Endothelial cell of umbilical vein (primary cell): ENCODE measurements at regions not wholly inside any gene's neighbourhood (a gene's known extent, or its start where the extent isn't known, plus 50 kb on each side); places are given as distances from the start of the nearest gene placed in this dataset.

Experiments
- BruUV-seq: library from RNA; stranded (reverse); fragments of 400-500 nt; replicated peaks from 2 replicates; lab custom pipeline; 2021; lab: Mats Ljungman, UMichigan
- CTCF ChIA-PET: fragments of 300-600, 350-600 bp; sonication (Branson Sonifier 250); formaldehyde crosslinking; loops from one replicate; lab custom pipeline; 2021; ENCODE audit warnings: antibody characterized with exemption, inconsistent platforms; lab: Charles Lee
- POLR2A ChIA-PET: fragments of 300-600, 350-600 bp; sonication (Branson Sonifier 250); formaldehyde crosslinking; loops from one replicate; lab custom pipeline; 2021; ENCODE audit warnings: antibody characterized with exemption, inconsistent platforms; lab: Charles Lee
- DNase-seq: peaks from one replicate; pipeline ENCODE4 v3.0.0-alpha.2; 2011; ENCODE audit warnings: low read depth, low spot score
- FAIRE-seq: peaks from 2 replicates; lab custom pipeline; 2011; peaks lifted over from hg19 to GRCh38; lab: Jason Lieb, UNC
- H2AFZ ChIP-seq: 2 replicates; pipeline ENCODE4 v1.6.0; 2012; ENCODE audit warnings: low read depth, low read length, control low read depth, inconsistent platforms
- H3K27ac ChIP-seq: 2 replicates; pipeline ENCODE4 v1.5.1; 2011; ENCODE audit warnings: low read depth, mild to moderate bottlenecking, control low read depth, low read length, moderate library complexity; ENCODE audit not compliant: insufficient read depth
- H3K27me3 ChIP-seq, 2 experiments: 2 replicates each; pipeline versions ENCODE4 v1.6.0 to v1.6.1; 2011; ENCODE audit warnings: low read length in 2 of 2, mixed read lengths in 1 of 2; ENCODE audit not compliant: control insufficient read depth in 2 of 2, insufficient read depth in 2 of 2
- H3K36me3 ChIP-seq, 2 experiments: 2 replicates in 1 of 2; 3 replicates in 1 of 2; pipeline ENCODE4 v1.5.1; 2011; ENCODE audit warnings: low read length in 2 of 2, mild to moderate bottlenecking in 1 of 2, moderate library complexity in 1 of 2; ENCODE audit not compliant: control insufficient read depth in 2 of 2, insufficient read depth in 2 of 2; ENCODE audit errors: extremely low read depth in 1 of 2
- H3K4me1 ChIP-seq: 3 replicates; pipeline ENCODE4 v1.5.1; 2011; ENCODE audit warnings: mild to moderate bottlenecking, low read length; ENCODE audit not compliant: control insufficient read depth, insufficient read depth; ENCODE audit errors: extremely low read depth
- H3K4me2 ChIP-seq: 2 replicates; pipeline ENCODE4 v1.6.1; 2011; ENCODE audit warnings: low read length, control low read depth, mixed read lengths; ENCODE audit not compliant: insufficient read depth
- H3K4me3 ChIP-seq, 3 experiments: fragments of 200-600 bp in 1 of 3; sonication (generic), shearing (Covaris generic) in 1 of 3; replicated peaks in 1 of 3; 2 replicates each; pipeline ENCODE4 v1.5.1; 2011 to 2016; ENCODE audit warnings: control low read depth in 3 of 3, low read length in 3 of 3, mild to moderate bottlenecking in 2 of 3, inconsistent platforms in 1 of 3, low read depth in 1 of 3, moderate library complexity in 1 of 3; ENCODE audit not compliant: insufficient read depth in 1 of 3
- H3K79me2 ChIP-seq: 2 replicates; pipeline ENCODE4 v1.6.0; 2012; ENCODE audit warnings: low read length, inconsistent platforms; ENCODE audit not compliant: control insufficient read depth, insufficient read depth
- H3K9ac ChIP-seq: replicated peaks from 2 replicates; pipeline ENCODE3; 2011; ENCODE audit warnings: low read length, control low read depth; ENCODE audit not compliant: insufficient read depth; ENCODE audit errors: extremely low read depth
- H3K9me1 ChIP-seq: replicated peaks from 3 replicates; pipeline ENCODE4 v1.6.0; 2011; ENCODE audit warnings: mild to moderate bottlenecking, low read length; ENCODE audit not compliant: control insufficient read depth, insufficient read depth; ENCODE audit errors: extremely low read depth
- H3K9me3 ChIP-seq: replicated peaks from 2 replicates; pipeline ENCODE4 v1.5.1; 2012; ENCODE audit warnings: low read length, inconsistent platforms; ENCODE audit not compliant: control insufficient read depth, insufficient read depth
- H4K20me1 ChIP-seq: replicated peaks from 2 replicates; pipeline ENCODE3; 2011; ENCODE audit warnings: mild to moderate bottlenecking, low read length; ENCODE audit not compliant: control insufficient read depth, insufficient read depth; ENCODE audit errors: extremely low read depth
- CTCF ChIP-seq, 2 donors: IDR thresholded peaks; 1 replicate in 1 of 2; 2 replicates in 1 of 2; pipeline ENCODE4 v1.5.1; 2011; ENCODE audit warnings: low read length in 2 of 2, mild to moderate bottlenecking in 2 of 2, moderate library complexity in 2 of 2, control low read depth in 1 of 2, inconsistent platforms in 1 of 2, low read depth in 1 of 2; ENCODE audit not compliant: insufficient read depth in 1 of 2; ENCODE audit errors: extremely low read depth in 1 of 2
- EZH2 ChIP-seq: IDR thresholded peaks from 2 replicates; pipeline ENCODE4 v1.6.1; 2012; ENCODE audit warnings: borderline replicate concordance, low read depth, mild to moderate bottlenecking, moderate library complexity, low read length, inconsistent platforms; ENCODE audit not compliant: severe bottlenecking
- FOS ChIP-seq: IDR thresholded peaks from 2 replicates; pipeline ENCODE4 v1.6.1; 2011; ENCODE audit warnings: mild to moderate bottlenecking, low read length, moderate library complexity, borderline replicate concordance; ENCODE audit not compliant: insufficient read depth
- GATA2 ChIP-seq: IDR thresholded peaks from 2 replicates; pipeline ENCODE4 v1.7.0; 2011; ENCODE audit warnings: low read depth, mild to moderate bottlenecking, moderate library complexity, mixed read lengths, low read length; ENCODE audit not compliant: insufficient read length, insufficient read depth
- JUN ChIP-seq: IDR thresholded peaks from 2 replicates; pipeline ENCODE4 v1.6.1; 2011; ENCODE audit warnings: borderline replicate concordance, low read depth; ENCODE audit not compliant: insufficient read length, insufficient read depth
- MAX ChIP-seq: IDR thresholded peaks from 2 replicates; pipeline ENCODE4 v1.6.1; 2011; ENCODE audit not compliant: insufficient read depth, insufficient read length
- MYC ChIP-seq: IDR thresholded peaks from one replicate; pipeline ENCODE4 v1.6.1; 2011; ENCODE audit warnings: mild to moderate bottlenecking, low read depth, low read length
- POLR2A ChIP-seq: IDR thresholded peaks from 2 replicates; pipeline ENCODE4 v1.6.1; 2012; ENCODE audit warnings: low read depth, mild to moderate bottlenecking, control low read depth, low read length
- POLR2AphosphoS5 ChIP-seq: IDR thresholded peaks from 2 replicates; pipeline ENCODE4 v1.6.1; 2012; ENCODE audit warnings: low read depth, mild to moderate bottlenecking, control low read depth, low read length, moderate library complexity; ENCODE audit not compliant: insufficient read depth
- dilution Hi-C: fragments of 300-500 bp; cut with MboI; formaldehyde crosslinking; loops from one replicate; pipeline ENCODE4 v1.15.0; 2019; ENCODE audit warnings: low sequenced_read_pairs; ENCODE audit not compliant: extremely low pct_ligation_motif_present
- intact Hi-C: fragments of 100-400 bp; cut with micrococcal nuclease; formaldehyde crosslinking; loops from one replicate; pipeline ENCODE4 v1.10.0; 2022

- Histone ChIP-seq H3K27ac (no peak overlapping the region), H3K79me2 (no peaks in the 10 kb centered on the region), H3K4me3 (no peak overlapping the region), H3K4me2 (no peak overlapping the region), H2AFZ (no peak overlapping the region), H3K36me3 (no peaks in the 10 kb centered on the region), H3K9me1 (no peaks in the 10 kb centered on the region), H3K9ac (no peak overlapping the region), H3K27me3 (no peaks in the 10 kb centered on the region), H4K20me1 (no peaks in the 10 kb centered on the region), H3K9me3 (peaks cover 6% of the 10 kb centered on the region), H3K4me1 (no peaks in the 10 kb centered on the region)
- FAIRE-seq, result no peak
- ChIA-PET CTCF (no interaction called here), POLR2A (no interaction called here)
- DNase-seq, result no peak
- intact Hi-C loops (no loop called here), dilution Hi-C loops (no loop called here)
- TF ChIP-seq CTCF (IDR thresholded peaks at IDR 0.05; ENCODE audit: extremely low read depth in 1 of 2, insufficient read depth in 1 of 2, low read depth in 1 of 2, low read length in 2 of 2), result no peak
- TF ChIP-seq JUN, result no peak
- TF ChIP-seq MAX, result no peak
- no peak for TF ChIP-seq MYC
- no peak for TF ChIP-seq FOS
- TF ChIP-seq GATA2, result no peak
- no peak for TF ChIP-seq EZH2
- no peak for TF ChIP-seq POLR2A
- no peak for TF ChIP-seq POLR2AphosphoS5
- no TSS peak for BruUV-seq
Observed at GRCh38 chr16:79480929-79481328, 119.6 kb downstream of the MAF start.
